B cell (primary cell): ENCODE measurements at regions not wholly inside any gene's neighbourhood (a gene's known extent, or its start where the extent isn't known, plus 50 kb on each side); places are given as distances from the start of the nearest gene placed in this dataset.

ENCODE experiments used
- ATAC-seq: fragments of 200-7000 bp; cut with Tn5 transposase; one replicate; pipeline ENCODE4 v1.10.0; 2021; ENCODE audit warnings: low read depth, mild to moderate bottlenecking, moderate number of reproducible peaks, moderate library complexity
- CTCF ChIA-PET: fragments of 350-600 bp; sonication (Branson Sonifier 250); formaldehyde crosslinking; loops from one replicate; lab custom pipeline; 2021; ENCODE audit warnings: antibody characterized with exemption, inconsistent platforms; lab: Charles Lee
- POLR2A ChIA-PET: fragments of 350-600 bp; sonication (Branson Sonifier 250); formaldehyde crosslinking; loops from one replicate; lab custom pipeline; 2021; ENCODE audit warnings: antibody characterized with exemption; lab: Charles Lee
- DNase-seq: peaks from one replicate; pipeline ENCODE4 v3.0.0; 2013
- H2AFZ ChIP-seq: 2 replicates; pipeline ENCODE4 v1.6.1; 2012; ENCODE audit warnings: mild to moderate bottlenecking, low read depth, low read length; ENCODE audit not compliant: insufficient read depth, poor library complexity, severe bottlenecking
- H3K27ac ChIP-seq, 2 donors: 1 replicate in 1 of 2; 2 replicates in 1 of 2; pipeline ENCODE4 v1.5.1; 2012 to 2013; ENCODE audit warnings: low read length in 2 of 2, mild to moderate bottlenecking in 2 of 2, moderate library complexity in 1 of 2
- H3K27me3 ChIP-seq, 4 experiments: fragments of 200-600 bp in 1 of 4; sonication (generic) in 1 of 4; replicated peaks in 1 of 4; 1 replicate in 2 of 4; 2 replicates in 2 of 4; pipeline versions ENCODE4 v1.6.1 to v1.7.0; 2013 to 2016; ENCODE audit warnings: low read length in 3 of 4, mild to moderate bottlenecking in 2 of 4, mixed read lengths in 1 of 4, moderate library complexity in 1 of 4; ENCODE audit not compliant: insufficient read depth in 4 of 4, control insufficient read depth in 3 of 4; ENCODE audit errors: control extremely low read depth in 1 of 4
- H3K36me3 ChIP-seq, 2 experiments: replicated peaks in 1 of 2; 1 replicate in 1 of 2; 2 replicates in 1 of 2; pipeline versions ENCODE4 v1.6.1 to v1.7.1; 2013; ENCODE audit warnings: low read length in 1 of 2; ENCODE audit not compliant: insufficient read depth in 2 of 2, control insufficient read depth in 1 of 2; ENCODE audit errors: control extremely low read depth in 1 of 2, extremely low read depth in 1 of 2
- H3K4me1 ChIP-seq, 2 donors: fragments of 200-600 bp in 1 of 2; sonication (generic) in 1 of 2; 1 replicate in 1 of 2; 2 replicates in 1 of 2; pipeline versions ENCODE4 v1.5.1 to v1.6.1; 2013 to 2017; ENCODE audit warnings: low read length in 2 of 2; ENCODE audit not compliant: control insufficient read depth in 2 of 2, insufficient read depth in 2 of 2
- H3K4me2 ChIP-seq: replicated peaks from 2 replicates; pipeline ENCODE3; 2012; ENCODE audit warnings: mild to moderate bottlenecking, low read depth, low read length; ENCODE audit not compliant: poor library complexity, severe bottlenecking
- H3K4me3 ChIP-seq, 5 experiments: fragments of 200-600 bp in 1 of 5; sonication (generic) in 1 of 5; 1 replicate in 3 of 5; 2 replicates in 2 of 5; pipeline versions ENCODE4 v1.5.1 to v1.7.0; 2011 to 2016; ENCODE audit warnings: low read length in 4 of 5, mild to moderate bottlenecking in 4 of 5, low read depth in 2 of 5, control low read depth in 1 of 5, moderate library complexity in 1 of 5; ENCODE audit not compliant: insufficient read depth in 1 of 5; ENCODE audit errors: control extremely low read depth in 1 of 5, extremely low read depth in 1 of 5
- H3K79me2 ChIP-seq: fragments of 200-600 bp; sonication (generic); one replicate; pipeline ENCODE4 v1.6.0; 2016; ENCODE audit warnings: low read length; ENCODE audit not compliant: control insufficient read depth, insufficient read depth
- H3K9ac ChIP-seq: fragments of 200-600 bp; sonication (generic); 2 replicates; pipeline ENCODE4 v1.6.1; 2017; ENCODE audit warnings: mild to moderate bottlenecking, low read length, moderate library complexity
- H3K9me3 ChIP-seq, 3 donors: one replicate each; pipeline versions ENCODE4 v1.6.1 to v1.7.1; 2013; ENCODE audit warnings: low read length in 2 of 3; ENCODE audit not compliant: control insufficient read depth in 2 of 3, insufficient read depth in 1 of 3; ENCODE audit errors: control extremely low read depth in 1 of 3
- H4K20me1 ChIP-seq: 2 replicates; pipeline ENCODE4 v1.6.0; 2012; ENCODE audit warnings: mild to moderate bottlenecking, low read length; ENCODE audit not compliant: insufficient read depth, control insufficient read depth, poor library complexity, severe bottlenecking
- H3K27ac Mint-ChIP-seq: one replicate; pipeline ENCODE4 v1.8.0; 2021; ENCODE audit warnings: mixed read lengths
- H3K27me3 Mint-ChIP-seq: one replicate; pipeline ENCODE4 v1.8.0; 2021; ENCODE audit warnings: mixed read lengths
- H3K4me1 Mint-ChIP-seq: one replicate; pipeline ENCODE4 v1.8.0; 2021; ENCODE audit warnings: mixed read lengths
- H3K4me3 Mint-ChIP-seq: one replicate; pipeline ENCODE4 v1.8.0; 2021; ENCODE audit warnings: mixed read lengths
- H3K9me3 Mint-ChIP-seq: one replicate; pipeline ENCODE4 v1.8.0; 2022; ENCODE audit warnings: mixed read lengths; ENCODE audit not compliant: insufficient read depth
- CTCF ChIP-seq: fragments of 200-600 bp; IDR thresholded peaks from one replicate; pipeline ENCODE4 v1.8.0; 2022; ENCODE audit warnings: antibody characterized with exemption, mild to moderate bottlenecking
- EZH2 ChIP-seq: IDR thresholded peaks from 2 replicates; pipeline ENCODE4 v1.6.1; 2012; ENCODE audit warnings: borderline replicate concordance, low read depth, mild to moderate bottlenecking, moderate library complexity, low read length; ENCODE audit not compliant: insufficient read depth, poor library complexity, severe bottlenecking
- WGBS: methylation state at CpG from one replicate; pipeline ENCODE4 v1.1.5; 2013; ENCODE audit warnings: missing lambda C conversion rate; ENCODE audit not compliant: insufficient coverage; 5-methylcytosine and 5-hydroxymethylcytosine counted together
- intact Hi-C: fragments of 100-400 bp; cut with micrococcal nuclease; formaldehyde crosslinking; loops from one replicate; pipeline ENCODE4 v1.10.0; 2022

- peaks cover 0 to 3% (median 2%) of the 10 kb centered on the region in 3 donors for H3K9me3 ChIP-seq
- H3K79me2 ChIP-seq, result no peaks in the 10 kb centered on the region
- H4K20me1 ChIP-seq, result no peaks in the 10 kb centered on the region
- H3K27me3 ChIP-seq, result no peaks in the 10 kb centered on the region
- DNase-seq, result no peak
- peaks cover 8 to 13% of the 10 kb centered on the region in 2 donors for H3K4me1 ChIP-seq
- ATAC-seq, result no peak
- CTCF ChIA-PET, result interaction anchor here (0.9 kb wide), 1 partner anchor 37 kb away, joined by 3 read pairs; no protein-coding TSS in a partner anchor
- H3K36me3 ChIP-seq, result no peaks in the 10 kb centered on the region
- Mint-ChIP-seq H3K27ac (no peak overlapping the region), H3K27me3 (peaks cover 8% of the 10 kb centered on the region), H3K4me1 (peaks cover 14% of the 10 kb centered on the region), H3K4me3 (no peak overlapping the region), H3K9me3 (peaks cover 2% of the 10 kb centered on the region)
- intact Hi-C loops, result no loop called here
- no peak overlapping the region for H2AFZ ChIP-seq
- H3K4me3 ChIP-seq, result no peak overlapping the region
- TF ChIP-seq EZH2 (no peak), CTCF (no peak)
- no peak overlapping the region for H3K9ac ChIP-seq
- POLR2A ChIA-PET, result no interaction called here
- no peak overlapping the region for H3K27ac ChIP-seq
- no peak overlapping the region for H3K4me2 ChIP-seq
These were observed 63.0 kb upstream of the SMAD3 start for GRCh38 chr15:67002368-67002767.

DNA sequence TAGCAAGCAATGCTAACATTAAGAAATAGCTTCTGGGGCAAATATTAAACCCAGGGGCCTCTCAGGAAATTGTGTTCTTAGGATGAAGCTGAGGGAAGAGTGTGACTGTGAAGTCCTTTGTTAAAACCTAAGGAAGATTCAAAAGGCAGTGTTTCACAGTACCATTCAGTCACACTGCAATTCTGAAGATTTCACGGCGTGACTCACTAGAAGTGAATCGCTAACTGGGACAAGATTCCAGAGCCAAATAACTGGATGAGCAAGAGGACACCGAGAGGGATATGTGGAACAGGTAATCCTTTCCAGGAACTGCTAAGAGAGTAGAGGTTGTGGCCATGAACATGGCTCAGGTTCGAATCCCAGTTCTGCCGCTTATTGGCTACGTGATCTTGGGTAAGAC lies 61.8 kb upstream of the SMAD3 start:
- Mint-ChIP-seq H3K27ac (no peak overlapping the region), H3K4me3 (no peak overlapping the region), H3K27me3 (peaks cover 13% of the 10 kb centered on the region), H3K4me1 (peaks cover 14% of the 10 kb centered on the region), H3K9me3 (peaks cover 2% of the 10 kb centered on the region)
- intact Hi-C loops, result no loop called here
- H2AFZ ChIP-seq, result no peak overlapping the region
- no peak overlapping the region for H3K4me3 ChIP-seq
- 98% methylated on average over 5 of the region's 7 CpGs for WGBS
- H3K79me2 ChIP-seq, result no peaks in the 10 kb centered on the region
- DNase-seq, result no peak
- H3K27me3 ChIP-seq, result no peaks in the 10 kb centered on the region
- peaks cover 8 to 13% of the 10 kb centered on the region in 2 donors for H3K4me1 ChIP-seq
- ChIA-PET CTCF (interaction anchor here (0.6 to 0.7 kb wide), 4 partner anchors 9 to 737 kb away, joined by 3 to 4 read pairs (median 4); no protein-coding TSS in a partner anchor), POLR2A (no interaction called here)
- H3K27ac ChIP-seq, result no peak overlapping the region
- no peak overlapping the region for H3K4me2 ChIP-seq
- no peaks in the 10 kb centered on the region for H4K20me1 ChIP-seq
- H3K9ac ChIP-seq, result no peak overlapping the region
- peaks cover 0 to 3% (median 2%) of the 10 kb centered on the region in 3 donors for H3K9me3 ChIP-seq
- TF ChIP-seq EZH2 (no peak), CTCF (no peak)
- no peak for ATAC-seq
- no peaks in the 10 kb centered on the region for H3K36me3 ChIP-seq
